SKM-1 (cell line): ENCODE measurements at regions not wholly inside any gene's neighbourhood (a gene's known extent, or its start where the extent isn't known, plus 50 kb on each side); places are given as distances from the start of the nearest gene placed in this dataset.
"Not testable (repeated sequence)": the region's sequence is repeated elsewhere in the genome, so short reads cannot be mapped to it uniquely, and the experiment has no call there.

Experiments used
- DNase-seq: peaks from one replicate; lab custom pipeline; 2025; ENCODE audit not compliant: unreplicated experiment; lab: John Stamatoyannopoulos, UW

DNA sequence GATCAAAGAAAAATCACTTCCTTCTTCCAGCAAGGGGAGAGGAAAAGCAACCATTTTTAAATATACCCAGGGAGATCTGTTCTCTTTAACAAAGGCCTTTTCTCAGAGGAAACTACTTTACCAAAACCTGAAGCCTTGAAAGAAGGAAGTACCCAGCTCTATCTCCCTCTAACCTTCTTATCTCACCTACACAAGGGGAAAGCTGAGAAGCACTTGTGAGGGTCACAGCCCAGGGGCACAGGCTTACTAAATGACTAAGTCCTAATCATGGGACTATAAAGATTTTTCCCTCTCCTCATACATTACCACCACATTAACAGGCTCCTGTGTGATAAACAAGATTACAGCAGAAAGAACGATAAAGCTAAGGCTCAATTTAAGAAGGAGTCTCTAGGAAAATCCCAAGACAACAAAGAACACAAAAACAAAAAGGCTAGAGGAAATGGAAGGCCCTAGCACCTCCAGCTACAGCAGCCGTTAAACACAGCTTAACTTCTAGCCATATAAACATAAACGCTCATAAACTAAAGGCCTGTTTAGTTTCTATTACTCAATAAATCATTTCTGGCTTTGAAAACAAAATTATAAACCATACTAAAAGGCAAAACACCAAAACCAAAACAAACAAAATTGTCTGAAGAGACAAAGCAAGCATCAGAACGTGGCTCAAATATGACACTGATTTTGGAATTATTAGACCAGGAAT, 284.9 kb upstream of the ECI2 start:
- no peak for DNase-seq

DNA sequence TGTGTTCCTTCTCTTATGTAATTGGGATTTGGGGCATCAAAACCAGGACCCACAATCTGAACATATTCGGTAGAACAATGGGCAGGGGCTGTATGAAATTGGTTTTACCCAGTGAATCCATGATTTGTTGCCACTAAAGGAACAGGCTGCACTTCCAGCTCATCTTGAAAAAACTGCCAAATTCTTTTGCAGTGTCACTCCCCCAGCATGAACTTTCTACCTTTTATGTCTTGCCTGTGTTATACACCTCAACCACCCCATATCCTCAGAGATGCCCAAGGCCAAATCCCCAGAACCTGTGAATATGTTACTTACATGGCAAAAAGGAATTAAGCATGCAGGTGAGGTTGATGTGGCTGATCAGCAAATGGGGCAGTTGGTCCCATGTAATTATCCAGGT, 280.2 kb upstream of the ECI2 start:
- DNase-seq = no peak

DNA sequence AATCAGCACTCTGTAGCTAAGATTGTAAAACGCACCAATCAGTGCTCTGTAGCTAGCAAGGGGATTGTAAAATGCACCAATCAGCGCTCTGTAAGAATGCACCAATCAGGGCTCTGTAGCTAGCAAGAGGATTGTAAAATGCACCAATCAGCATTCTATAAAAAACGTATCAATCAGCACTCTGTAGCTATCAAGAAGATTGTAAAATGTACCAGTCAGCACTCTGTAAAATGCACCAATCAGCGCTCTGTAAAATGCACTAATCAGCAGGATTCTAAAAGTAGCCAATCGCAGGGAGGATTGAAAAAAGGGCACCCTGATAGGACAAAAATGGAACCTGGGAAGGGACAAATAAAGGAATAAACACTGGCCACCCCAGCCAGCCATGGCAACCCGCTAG, 278.7 kb upstream of the ECI2 start:
- not testable (repeated sequence) for DNase-seq

DNA sequence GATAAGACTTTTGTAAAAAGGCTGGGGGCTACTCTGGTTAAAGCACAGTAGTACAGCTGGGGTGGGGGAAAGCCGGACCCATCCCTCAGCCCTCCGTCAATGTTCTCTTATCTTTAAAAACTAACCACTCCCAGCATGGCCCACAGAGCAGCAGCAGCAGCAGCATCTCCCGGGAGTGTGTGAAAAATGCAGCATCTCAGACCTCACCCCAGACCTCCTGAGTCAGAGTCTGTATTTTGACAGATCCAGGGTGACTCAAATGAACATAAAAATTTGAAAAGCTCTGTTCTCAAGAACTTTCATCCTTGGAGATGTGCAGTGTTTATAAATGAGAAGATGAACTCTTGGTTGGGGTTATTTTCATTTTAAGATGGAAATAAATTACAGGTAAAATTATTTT, 277.7 kb upstream of the ECI2 start:
- DNase-seq = no peak

DNA sequence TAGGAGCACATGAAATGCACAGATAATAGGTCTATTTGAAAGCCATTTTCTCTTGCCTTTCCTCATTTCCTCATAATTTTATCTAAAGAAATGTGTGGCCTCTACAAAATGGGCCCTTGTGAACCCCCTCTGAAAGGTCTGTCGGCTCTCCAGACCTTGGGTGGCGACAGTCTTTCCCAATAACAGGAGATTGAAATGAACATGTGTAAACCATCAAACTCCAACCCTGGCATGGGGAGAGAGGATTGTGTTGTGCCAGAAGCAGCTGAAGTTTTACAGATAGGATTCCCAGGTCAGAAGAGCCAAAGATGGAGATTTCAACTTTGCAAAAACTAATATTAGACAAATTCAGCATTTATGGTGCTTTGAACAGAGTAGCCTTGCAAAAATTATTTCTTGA, 277.1 kb upstream of the ECI2 start:
- no peak for DNase-seq

DNA sequence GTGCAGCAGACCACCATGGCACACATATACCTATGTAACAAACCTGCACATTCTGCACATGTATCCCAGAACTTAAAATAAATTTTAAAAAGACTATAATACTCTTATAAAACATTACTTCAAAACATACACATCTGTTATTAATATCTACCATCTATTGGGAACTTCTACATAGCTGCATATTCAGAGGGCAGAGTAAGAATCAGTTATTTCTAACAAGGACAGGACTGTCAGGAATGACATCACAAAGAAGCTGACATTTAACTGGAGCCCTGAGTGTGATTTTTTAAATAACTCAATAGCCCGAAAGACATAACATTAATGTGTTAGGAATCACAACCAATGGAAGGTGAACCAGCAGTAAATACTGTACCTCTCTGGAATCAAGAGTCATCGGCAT, 276.7 kb upstream of the ECI2 start:
- DNase-seq = no peak

DNA sequence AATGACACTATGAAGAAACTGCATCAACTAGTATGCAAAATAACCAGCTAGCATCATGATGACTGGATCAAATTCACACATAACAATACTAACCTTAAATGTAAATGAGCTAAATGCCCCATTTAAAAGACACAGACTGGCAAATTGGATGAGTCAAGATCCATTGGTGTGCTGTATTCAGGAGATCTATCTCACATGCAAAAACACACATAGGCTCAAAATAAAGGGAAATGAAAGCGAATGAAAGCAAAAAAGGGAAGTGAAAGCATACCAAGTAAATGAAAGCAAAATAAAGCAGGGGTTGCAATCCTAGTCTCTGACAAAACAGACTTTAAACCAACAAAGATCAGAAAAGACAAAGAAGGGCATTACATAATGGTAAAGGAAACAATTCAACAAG, 272.3 kb upstream of the ECI2 start:
- not testable (repeated sequence) for DNase-seq

DNA sequence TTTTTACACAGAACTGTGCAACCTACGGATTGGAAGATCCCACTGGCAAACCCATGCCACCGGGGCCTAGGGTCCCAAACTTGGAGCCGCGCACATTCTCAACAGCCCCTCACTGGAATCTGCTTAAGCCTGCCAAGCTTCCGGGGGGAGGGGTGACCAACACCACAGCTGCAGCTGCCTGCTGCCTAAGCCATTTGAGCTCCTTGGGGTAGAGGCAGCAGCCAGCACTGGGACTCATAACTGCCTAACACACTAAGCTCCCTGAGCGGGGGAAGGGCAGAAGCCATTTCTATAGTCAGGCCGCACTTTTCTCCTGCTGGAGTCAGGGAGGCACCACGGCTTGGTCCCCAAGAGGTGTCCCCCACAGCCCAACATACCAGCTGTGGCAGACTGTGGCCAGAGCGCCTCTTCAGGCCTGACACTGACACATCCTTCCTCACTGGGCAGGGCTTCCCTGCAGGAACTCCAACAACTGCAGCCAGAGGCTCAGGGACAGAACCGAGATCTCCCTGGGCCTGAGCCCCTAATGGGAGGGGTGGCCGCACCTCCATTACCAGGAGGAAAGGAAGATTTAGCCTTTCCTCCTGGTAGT, 270.3 kb upstream of the ECI2 start:
- DNase-seq = no peak

DNA sequence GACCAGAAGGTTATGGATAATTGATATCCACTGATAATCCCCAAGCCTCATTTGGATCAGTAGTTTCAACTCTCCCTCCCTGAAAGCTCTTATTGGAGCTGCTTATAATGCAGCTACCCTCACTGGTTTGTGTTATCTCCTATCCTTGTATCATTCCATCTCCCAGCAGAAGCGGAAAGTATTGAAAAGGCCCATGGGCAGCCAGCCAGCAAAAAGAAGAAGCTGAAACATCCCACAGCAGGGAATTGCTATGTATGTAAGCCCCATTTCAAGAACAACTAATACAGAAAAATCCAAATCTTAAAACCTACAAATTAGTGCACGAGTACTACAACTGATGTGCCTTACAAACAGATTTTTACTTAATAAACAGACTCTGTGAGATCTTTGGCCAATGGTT, 269.0 kb upstream of the ECI2 start:
- DNase-seq = no peak

DNA sequence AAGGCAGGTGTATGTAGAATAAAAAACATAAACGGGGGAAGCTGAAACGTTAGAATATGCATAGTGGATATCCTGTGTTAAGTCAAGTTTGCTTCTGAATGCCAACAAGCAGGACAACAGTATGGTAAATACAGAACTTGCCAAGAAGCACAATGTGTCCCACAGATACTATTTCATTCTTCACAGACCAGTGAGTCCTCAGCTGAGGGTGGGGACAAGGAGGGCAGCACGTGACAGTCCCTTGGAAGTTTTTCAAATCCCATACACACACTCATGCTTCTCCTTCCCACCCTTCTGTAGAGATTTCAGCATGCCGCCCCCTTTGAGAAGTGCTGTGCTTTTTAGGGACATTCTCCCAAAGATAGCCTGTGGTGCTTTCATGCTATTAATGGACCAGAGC, 268.5 kb upstream of the ECI2 start:
- no peak for DNase-seq

DNA sequence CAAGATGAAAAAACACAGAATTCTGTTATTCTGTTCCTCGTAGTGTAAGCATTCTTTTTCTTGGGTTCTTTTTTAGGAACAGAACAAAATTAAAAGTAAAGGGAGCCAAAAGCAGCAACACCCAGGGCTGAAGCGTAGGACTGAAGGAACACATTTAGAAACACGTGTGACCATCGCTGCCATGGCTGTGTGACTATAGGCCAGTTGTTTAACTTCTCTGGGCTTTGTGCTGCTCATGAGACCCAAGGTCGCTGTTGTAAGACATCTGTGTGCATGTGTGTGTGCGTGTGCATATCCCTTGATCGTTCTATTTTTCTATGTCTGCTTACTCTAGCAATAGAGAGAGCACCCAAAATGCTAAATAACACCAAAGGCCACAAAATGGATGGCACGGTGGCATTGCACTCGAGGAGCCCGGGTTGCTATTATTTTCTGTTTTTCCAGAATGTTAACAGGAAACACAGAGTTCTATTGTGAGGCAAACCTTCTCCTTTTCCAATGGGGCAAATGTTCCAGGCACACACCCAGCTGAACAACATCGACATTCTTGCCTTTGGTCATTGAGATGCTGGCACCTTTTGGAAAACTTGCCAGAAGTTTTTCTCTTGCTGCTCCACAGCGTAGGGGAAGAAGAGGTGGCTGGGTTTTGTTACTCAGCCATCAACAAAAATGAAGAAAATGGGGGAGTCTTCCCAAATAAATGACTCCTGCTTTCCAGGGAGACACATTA, 267.8 kb upstream of the ECI2 start:
- DNase-seq = no peak

DNA sequence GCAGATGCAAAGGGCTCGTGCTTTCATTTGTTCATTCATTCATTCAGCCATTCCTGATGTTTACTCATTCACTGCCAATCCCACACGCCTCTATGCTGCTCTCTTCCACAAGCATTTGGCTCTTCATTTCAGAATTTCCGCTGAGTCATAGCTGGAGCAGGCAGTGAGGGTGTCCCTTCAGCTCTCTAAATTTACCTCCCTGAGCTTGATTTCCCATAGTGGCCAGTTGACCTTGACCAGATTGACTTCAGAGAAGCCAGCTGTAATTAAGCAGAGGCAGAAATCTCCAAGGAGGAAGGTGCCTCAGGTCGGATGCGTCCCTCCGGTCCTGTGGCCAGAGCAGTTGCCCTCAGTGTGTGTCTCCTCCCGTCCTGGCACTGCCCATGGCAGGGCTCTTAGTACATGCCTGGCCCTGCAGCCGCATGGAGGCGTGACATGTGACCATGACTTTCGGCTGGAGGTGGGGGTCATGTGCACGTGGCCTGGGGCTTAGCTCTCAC, 267.2 kb upstream of the ECI2 start:
- DNase-seq = no peak

DNA sequence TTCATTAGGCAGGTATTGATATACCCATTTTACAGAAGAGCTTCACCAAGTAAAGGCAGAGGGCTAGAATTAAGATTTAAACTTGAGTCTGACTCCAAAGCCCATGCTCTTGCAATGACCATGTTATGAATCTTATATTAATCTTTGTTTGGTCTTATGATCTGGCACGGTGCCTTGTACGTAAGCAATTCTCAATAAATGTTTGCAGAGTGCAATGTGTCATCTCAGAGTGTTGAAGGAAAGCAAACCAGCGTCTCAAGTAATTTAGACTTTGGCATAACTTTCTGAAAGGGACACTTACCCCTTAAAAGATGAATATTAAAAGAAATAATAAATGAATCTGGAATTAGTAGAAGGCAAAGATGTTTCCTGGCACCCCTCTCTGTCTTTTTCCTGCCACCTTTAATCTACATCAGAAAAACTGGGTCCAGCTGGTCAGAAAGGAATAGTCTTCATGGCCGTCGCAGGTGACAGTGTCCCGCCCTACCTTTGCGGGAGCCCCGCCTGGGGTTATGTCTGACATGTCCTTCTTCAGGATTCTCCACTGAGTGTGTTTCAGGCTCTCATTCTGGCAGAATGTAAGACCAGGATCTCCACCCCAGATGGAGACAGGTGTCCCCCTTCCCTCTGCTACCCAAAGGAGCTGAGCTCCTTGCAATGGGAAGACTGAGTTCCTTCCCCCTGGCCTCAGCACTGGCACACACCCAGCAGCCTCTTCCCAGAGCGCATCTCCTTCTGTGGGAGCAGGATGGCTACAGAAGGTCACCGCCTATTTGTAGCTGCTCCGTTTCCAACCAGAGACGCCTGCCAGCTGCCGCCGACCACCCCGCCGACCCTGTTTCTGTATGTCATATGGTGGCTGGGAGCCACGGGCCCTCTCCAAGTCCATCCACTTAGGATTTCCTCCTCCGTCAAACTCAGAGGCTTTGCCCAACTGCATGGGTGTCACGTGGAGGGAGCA, 266.3 kb upstream of the ECI2 start:
- no peak for DNase-seq

DNA sequence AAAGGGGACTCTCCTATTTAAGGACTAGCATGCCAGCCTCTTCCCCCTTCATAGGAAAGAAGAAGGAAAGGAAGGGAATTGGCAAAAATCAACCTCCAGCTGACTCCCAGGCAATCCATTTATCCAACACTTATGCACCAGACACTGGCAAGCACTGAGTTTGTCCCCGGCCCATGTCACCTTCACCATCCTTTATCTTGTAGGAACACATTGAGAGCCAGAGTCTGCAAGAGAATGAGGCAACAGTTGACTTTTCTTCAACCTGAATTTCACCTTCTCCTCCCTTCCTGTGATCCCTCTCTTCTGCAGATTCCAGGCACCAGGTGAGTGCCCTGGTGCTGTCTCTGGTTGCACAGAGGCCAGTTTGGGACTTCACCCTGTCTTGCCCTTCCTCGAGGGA, 264.3 kb upstream of the ECI2 start:
- no peak for DNase-seq

DNA sequence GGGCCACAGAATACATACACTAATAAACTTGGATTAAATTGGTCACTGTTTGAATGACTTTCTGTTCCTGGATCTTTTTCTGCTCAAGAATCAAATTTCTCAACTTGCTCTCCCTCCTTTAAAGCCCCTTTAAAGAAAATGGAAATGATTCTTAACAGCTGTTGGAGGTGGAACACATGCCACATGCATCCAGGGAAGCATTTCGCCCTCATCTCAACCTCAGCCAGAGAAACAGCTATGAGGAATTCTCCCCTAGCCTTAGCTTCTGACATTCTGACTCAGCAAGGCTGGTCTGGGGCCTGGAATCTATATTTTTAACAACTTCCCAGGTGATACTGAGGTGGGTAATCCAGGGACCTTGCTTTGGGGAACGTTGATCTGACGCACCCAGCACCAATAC, 263.4 kb upstream of the ECI2 start:
- no peak for DNase-seq

DNA sequence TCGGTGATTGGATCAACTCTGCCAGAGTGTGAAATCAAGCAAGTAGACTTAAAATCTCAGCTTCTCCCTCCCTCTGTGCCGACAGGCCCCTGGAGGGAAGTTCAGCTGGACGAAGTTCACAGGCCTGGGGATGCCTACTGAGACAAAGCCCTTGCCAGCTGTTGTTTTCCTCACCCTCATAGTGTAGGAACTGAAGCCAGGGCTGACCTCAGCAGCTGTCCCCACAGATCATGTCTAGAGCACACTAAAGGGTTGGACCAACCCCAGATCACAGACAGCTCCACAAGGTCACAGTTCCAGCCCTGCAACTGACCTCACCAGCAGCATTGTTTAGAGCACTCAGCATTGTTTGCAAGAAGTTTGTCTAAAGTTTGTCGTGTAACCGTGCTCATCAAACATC, 261.9 kb upstream of the ECI2 start:
- DNase-seq = no peak

DNA sequence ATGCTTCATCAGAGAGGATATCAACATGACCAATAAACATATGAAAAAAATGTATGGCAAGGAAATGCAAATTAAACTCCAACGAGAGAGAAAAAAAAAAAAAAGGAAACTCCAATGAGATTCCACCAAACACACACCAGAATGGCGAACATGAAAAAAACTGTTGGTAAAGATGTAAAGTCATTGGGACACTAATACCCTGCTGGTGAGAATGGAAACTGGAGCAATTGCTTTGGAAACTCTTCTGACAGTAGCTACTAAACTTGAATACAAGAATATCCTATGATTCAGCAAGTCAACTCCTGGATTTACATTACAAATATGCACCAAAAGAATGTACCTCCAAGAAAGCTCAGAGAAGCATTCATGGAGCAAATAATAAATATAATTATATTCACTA, 260.7 kb upstream of the ECI2 start:
- no peak for DNase-seq

DNA sequence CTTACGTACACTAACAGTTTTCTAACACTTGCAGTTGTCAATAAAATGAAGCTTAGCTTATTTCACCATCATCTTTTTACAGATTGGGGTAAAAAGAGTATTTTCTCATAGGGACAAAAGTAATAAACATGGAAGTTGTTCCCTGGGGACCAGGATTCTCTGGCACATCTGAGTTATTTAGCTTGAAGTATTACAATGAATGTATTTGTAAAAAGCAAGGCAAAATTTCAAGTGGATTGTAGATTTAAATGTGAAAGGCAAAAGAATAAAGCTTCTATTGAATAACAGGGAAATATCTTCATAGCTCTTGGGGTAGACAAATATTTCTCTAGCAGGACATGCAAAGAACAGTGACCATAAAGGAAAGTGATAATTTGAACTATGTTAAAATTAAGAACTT, 260.0 kb upstream of the ECI2 start:
- no peak for DNase-seq

DNA sequence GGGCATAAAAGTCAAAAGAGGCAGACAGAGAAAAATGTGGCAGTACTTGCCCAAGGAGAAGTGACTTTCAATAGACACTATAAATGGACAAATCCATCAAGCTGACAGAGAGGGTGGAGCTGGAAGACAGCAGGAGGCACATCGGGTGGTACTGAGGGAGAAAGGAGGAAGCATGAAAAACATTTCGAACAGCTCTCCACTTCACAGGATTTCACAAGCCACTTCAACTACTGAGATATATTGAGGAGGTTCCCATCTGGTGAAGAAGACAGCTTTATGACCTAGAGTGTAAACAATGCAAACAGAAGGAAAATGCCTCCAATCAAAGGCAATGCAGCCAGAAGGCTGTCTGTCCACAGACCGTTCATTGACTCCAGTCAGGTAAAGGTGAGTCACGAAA, 259.4 kb upstream of the ECI2 start:
- peak; percentile 76 for DNase-seq

DNA sequence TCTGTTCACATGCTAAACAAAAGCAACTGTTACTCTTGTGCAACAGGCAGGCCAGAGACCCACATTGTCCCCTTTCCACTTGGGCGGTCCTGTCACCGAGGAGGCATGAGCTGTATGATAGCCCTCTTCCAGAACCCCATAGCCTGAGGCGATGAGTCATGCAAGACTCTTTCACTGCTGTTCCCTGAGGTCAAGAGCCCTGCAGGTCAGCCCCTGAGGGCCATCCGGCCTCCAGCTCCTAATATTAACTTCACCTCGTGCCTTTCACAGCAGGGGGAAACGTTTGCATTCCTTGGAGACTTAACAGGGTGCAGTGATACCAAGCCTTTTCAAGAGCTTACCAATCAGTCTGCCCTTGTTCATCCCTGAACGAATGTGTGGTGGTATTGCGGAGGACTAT, 253.3 kb upstream of the ECI2 start:
- DNase-seq = no peak

DNA sequence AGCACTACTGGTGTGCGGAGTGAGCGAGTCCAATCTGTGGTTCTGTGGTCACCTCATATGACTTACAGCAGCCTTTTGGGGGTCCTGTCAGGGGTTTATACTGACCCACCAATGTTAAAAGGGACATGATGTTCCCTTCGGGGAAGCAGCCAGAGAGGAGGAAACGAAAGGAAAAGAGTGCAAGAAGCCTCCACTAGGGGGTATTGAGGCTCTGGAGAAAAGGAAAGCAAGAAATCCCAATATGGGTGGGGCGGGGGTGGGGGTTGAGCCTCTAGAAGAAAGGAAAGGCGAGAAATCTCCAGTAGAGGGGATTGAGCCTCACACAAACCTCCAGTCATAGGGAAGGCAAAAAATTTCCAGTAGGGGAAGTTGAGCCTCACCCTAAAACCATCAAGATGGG, 249.3 kb upstream of the ECI2 start:
- peak; percentile 8 for DNase-seq
